Nephron progenitor cell (in vitro differentiated cells): ENCODE measurements at regions not wholly inside any gene's neighbourhood (a gene's known extent, or its start where the extent isn't known, plus 50 kb on each side); places are given as distances from the start of the nearest gene placed in this dataset.
A peak's percentile ranks its signal among the peaks of the same experiment; 100 is the strongest.
"Not testable (repeated sequence)": the region's sequence is repeated elsewhere in the genome, so short reads cannot be mapped to it uniquely, and the experiment has no call there.

Experiments
- DNase-seq: peaks from one replicate; pipeline ENCODE4 v3.0.0; 2021
- H3K27ac Mint-ChIP-seq: 2 replicates; pipeline ENCODE4 v1.8.0; 2021; ENCODE audit warnings: mild to moderate bottlenecking, moderate library complexity, mixed read lengths
- H3K27me3 Mint-ChIP-seq: 2 replicates; pipeline ENCODE4 v1.8.0; 2021; ENCODE audit warnings: mild to moderate bottlenecking, low read depth, mixed read lengths; ENCODE audit not compliant: poor library complexity
- H3K36me3 Mint-ChIP-seq: 2 replicates; pipeline ENCODE4 v1.8.0; 2021; ENCODE audit warnings: low read depth, mixed read lengths
- H3K4me1 Mint-ChIP-seq: 2 replicates; pipeline ENCODE4 v1.8.0; 2021; ENCODE audit warnings: mixed read lengths
- H3K4me3 Mint-ChIP-seq: 2 replicates; pipeline ENCODE4 v1.8.0; 2021; ENCODE audit warnings: mild to moderate bottlenecking, moderate library complexity, mixed read lengths
- H3K9me3 Mint-ChIP-seq: 2 replicates; pipeline ENCODE4 v1.8.0; 2021; ENCODE audit warnings: mild to moderate bottlenecking, moderate library complexity, mixed read lengths
- TF ChIP-seq, protein P1 (sequence below): fragments of 200-600 bp; sonication (generic); IDR thresholded peaks from 2 replicates; pipeline ENCODE4 v1.5.0; 2021; ENCODE audit warnings: antibody characterized with exemption

DNA sequence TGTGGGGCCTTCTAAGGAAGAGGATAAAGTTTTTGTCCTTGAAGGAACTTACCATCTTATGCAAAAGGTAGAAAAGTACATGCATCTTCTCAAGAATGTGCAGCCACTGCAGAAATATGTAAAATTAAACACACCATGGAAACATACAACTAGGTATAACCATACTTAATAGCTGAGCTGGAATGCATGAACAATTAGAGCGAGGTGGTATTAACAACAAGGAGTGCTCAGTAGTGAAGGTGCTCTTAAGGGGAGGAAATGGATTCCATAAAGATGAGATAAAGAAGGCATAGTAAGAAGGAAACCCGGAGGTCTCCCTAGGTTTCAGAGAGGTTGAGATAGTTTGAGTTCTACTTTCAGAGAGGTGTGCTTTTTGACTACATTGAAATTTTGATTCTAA lies 415.9 kb downstream of the NDFIP2 start:
- peaks cover 10% of the 10 kb centered on the region for H3K4me1 Mint-ChIP-seq
- no peaks in the 10 kb centered on the region for H3K27me3 Mint-ChIP-seq
- H3K27ac Mint-ChIP-seq, result no peak overlapping the region
- H3K36me3 Mint-ChIP-seq, result no peaks in the 10 kb centered on the region
- no peak for DNase-seq
- peaks cover 15% of the 10 kb centered on the region for H3K9me3 Mint-ChIP-seq
- TF ChIP-seq, protein P1, sequence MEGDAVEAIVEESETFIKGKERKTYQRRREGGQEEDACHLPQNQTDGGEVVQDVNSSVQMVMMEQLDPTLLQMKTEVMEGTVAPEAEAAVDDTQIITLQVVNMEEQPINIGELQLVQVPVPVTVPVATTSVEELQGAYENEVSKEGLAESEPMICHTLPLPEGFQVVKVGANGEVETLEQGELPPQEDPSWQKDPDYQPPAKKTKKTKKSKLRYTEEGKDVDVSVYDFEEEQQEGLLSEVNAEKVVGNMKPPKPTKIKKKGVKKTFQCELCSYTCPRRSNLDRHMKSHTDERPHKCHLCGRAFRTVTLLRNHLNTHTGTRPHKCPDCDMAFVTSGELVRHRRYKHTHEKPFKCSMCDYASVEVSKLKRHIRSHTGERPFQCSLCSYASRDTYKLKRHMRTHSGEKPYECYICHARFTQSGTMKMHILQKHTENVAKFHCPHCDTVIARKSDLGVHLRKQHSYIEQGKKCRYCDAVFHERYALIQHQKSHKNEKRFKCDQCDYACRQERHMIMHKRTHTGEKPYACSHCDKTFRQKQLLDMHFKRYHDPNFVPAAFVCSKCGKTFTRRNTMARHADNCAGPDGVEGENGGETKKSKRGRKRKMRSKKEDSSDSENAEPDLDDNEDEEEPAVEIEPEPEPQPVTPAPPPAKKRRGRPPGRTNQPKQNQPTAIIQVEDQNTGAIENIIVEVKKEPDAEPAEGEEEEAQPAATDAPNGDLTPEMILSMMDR, result no peak
- no peak overlapping the region for H3K4me3 Mint-ChIP-seq

DNA sequence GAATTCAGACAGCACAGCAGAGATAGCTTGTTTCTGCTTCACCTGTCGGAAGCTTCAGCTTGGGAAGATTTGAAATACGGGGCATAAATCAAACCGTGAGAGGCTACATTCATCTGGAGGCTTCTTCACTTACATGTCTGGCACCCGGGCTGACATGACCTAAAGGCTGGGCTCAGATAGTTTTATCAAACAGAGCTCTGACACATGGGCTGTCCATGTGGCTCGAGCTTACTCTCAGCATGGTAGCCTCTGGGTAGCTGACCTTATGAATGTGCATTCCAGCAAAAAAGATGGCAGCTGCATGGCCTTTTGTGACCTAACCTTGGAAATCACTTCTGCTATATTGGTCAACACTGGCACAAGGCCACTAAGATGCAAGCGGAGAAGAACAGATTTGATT lies 414.5 kb downstream of the NDFIP2 start:
- no peak for DNase-seq
- Mint-ChIP-seq H3K4me3 (no peak overlapping the region), H3K4me1 (peaks cover 10% of the 10 kb centered on the region), H3K9me3 (peaks cover 30% of the 10 kb centered on the region), H3K27me3 (no peaks in the 10 kb centered on the region), H3K36me3 (peaks cover 12% of the 10 kb centered on the region), H3K27ac (no peak overlapping the region)
- TF ChIP-seq, protein P1, result no peak

DNA sequence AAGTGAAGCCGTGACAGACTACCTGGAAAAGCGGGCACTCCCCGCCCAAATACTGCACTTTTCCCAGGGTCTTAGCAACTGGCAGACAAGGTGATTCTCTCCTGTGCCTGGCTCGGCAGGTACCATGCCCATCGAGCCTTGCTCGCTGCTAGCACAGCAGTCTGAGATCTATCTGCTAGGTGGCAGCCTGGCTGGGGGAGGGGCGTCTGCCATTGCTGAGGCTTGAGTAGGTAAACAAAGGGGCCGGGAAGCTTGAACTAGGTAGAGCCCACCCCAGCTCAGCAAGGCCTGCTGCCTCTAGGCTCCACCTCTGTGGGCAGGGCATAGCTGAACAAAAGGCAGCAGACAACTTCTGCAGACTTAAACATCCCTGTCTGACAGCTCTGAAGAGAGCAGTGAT lies 406.3 kb downstream of the NDFIP2 start:
- not testable (repeated sequence) for H3K27ac Mint-ChIP-seq, DNase-seq
- H3K36me3 Mint-ChIP-seq, result peaks cover 37% of the 10 kb centered on the region

DNA sequence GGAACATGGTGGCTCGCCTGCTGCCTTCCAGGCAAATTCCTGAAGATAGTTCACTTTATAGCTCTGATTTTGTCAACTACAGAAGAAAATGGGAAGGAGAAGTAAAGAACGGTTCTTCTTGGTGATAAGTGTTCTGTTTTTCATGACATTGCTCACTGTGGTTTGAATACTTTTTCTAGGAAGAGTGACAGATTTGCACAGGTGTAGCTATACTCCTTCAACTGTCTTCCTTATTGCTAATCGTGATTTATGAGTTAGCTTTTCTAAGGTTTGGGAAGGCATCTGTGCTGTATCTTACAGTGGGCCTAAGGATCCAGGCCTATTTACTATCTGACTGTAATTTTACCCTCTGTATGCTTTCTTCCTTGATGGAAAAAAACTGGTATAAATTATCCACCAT lies 405.6 kb downstream of the NDFIP2 start:
- Mint-ChIP-seq H3K4me3 (no peak overlapping the region), H3K9me3 (peaks cover 40% of the 10 kb centered on the region), H3K36me3 (peaks cover 37% of the 10 kb centered on the region), H3K4me1 (peaks cover 43% of the 10 kb centered on the region), H3K27me3 (peaks cover 3% of the 10 kb centered on the region), H3K27ac (no peak overlapping the region)
- DNase-seq, result no peak
- TF ChIP-seq, protein P1, result no peak

More for the DNA sequence above, 406.3 kb downstream of the NDFIP2 start:
- H3K27me3 Mint-ChIP-seq, H3K4me3 Mint-ChIP-seq: not testable (repeated sequence)
- peaks cover 43% of the 10 kb centered on the region for H3K4me1 Mint-ChIP-seq
- H3K9me3 Mint-ChIP-seq, result peaks cover 47% of the 10 kb centered on the region

DNA sequence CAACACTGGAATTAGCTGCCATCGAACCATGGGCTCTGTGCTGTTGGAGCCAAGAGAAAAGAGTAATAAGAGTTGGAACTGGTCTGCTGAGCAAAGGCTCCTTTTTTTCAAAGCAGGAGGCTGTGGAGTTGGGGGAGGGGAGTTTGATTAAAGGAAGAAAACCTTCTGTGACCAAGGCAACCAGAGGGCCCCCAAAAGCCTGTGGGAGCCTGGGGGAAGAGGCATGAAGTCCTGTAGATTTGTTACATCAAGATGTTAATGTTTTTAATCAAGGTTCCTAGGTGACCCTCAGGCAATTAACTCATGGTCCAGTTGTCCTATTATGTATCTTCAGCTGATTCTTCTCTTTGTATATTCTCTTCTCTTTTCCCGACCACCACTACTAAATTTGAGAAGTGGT lies 403.9 kb downstream of the NDFIP2 start:
- peaks cover 23% of the 10 kb centered on the region for H3K9me3 Mint-ChIP-seq
- TF ChIP-seq, protein P1, result no peak
- H3K27me3 Mint-ChIP-seq, result peaks cover 10% of the 10 kb centered on the region
- H3K4me3 Mint-ChIP-seq, result no peak overlapping the region
- H3K36me3 Mint-ChIP-seq, result peaks cover 20% of the 10 kb centered on the region
- peaks cover 50% of the 10 kb centered on the region for H3K4me1 Mint-ChIP-seq
- DNase-seq, result no peak
- peak overlapping the region; percentile 57 for H3K27ac Mint-ChIP-seq

DNA sequence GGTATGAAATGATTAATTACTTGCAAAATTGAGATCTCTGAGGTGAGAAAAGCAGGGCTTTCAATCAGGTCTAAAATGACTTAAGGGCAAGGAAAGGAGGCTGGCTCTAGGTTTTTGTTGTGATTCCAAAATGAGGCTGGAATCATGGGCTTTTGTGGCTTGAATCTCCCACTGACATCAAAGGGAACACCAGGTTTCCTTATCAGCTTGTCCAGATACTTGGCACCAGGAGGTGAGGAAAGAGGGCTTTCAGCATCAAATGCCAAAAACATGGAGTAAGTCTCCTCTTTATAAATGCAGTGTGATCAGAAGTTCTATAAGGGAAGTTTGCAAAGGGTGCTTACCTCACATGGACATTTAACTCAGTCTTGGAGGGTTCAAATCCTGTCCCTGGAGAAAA lies 402.3 kb downstream of the NDFIP2 start:
- peaks cover 50% of the 10 kb centered on the region for H3K4me1 Mint-ChIP-seq
- H3K4me3 Mint-ChIP-seq, result no peak overlapping the region
- DNase-seq, result no peak
- TF ChIP-seq, protein P1, result no peak
- peak overlapping the region; percentile 40 for H3K27ac Mint-ChIP-seq
- peaks cover 7% of the 10 kb centered on the region for H3K36me3 Mint-ChIP-seq
- peaks cover 11% of the 10 kb centered on the region for H3K9me3 Mint-ChIP-seq
- peaks cover 13% of the 10 kb centered on the region for H3K27me3 Mint-ChIP-seq
